SH-SY5Y (cell line): ENCODE measurements at regions not wholly inside any gene's neighbourhood (a gene's known extent, or its start where the extent isn't known, plus 50 kb on each side); places are given as distances from the start of the nearest gene placed in this dataset.

ENCODE experiments used
- GATA2 ChIP-seq: IDR thresholded peaks from 2 replicates; pipeline ENCODE4 v1.6.1; 2011; ENCODE audit warnings: mild to moderate bottlenecking, low read depth, low read length
- GATA3 ChIP-seq: IDR thresholded peaks from 2 replicates; pipeline ENCODE4 v1.6.1; 2011; ENCODE audit warnings: low read depth, mild to moderate bottlenecking, low read length, moderate library complexity

- no peak for TF ChIP-seq GATA2
- no peak for TF ChIP-seq GATA3
Measured at GRCh38 chr5:21225223-21226064, 1237.4 kb upstream of the CDH18 start.

GRCh38 chr5:21221616-21222015, 1233.6 kb upstream of the CDH18 start:
- no peak for TF ChIP-seq GATA2
- no peak for TF ChIP-seq GATA3

GRCh38 chr5:21219966-21220365, 1232.0 kb upstream of the CDH18 start:
- TF ChIP-seq GATA2 (no peak), GATA3 (no peak)

- no peak for TF ChIP-seq GATA3
- no peak for TF ChIP-seq GATA2
Measured at GRCh38 chr5:21219251-21219650, 1231.3 kb upstream of the CDH18 start.

GRCh38 chr5:21212026-21212425, 1224.0 kb upstream of the CDH18 start:
- TF ChIP-seq GATA3 (no peak), GATA2 (no peak)

GRCh38 chr5:21209409-21209808, 1221.4 kb upstream of the CDH18 start:
- TF ChIP-seq GATA2, result no peak

- TF ChIP-seq GATA2 (no peak), GATA3 (no peak)
Measured at GRCh38 chr5:21199087-21199486, 1211.1 kb upstream of the CDH18 start.

- TF ChIP-seq GATA2 (no peak), GATA3 (no peak)
Measured at GRCh38 chr5:21195145-21195544, 1207.1 kb upstream of the CDH18 start.

GRCh38 chr5:21185536-21185935, 1197.5 kb upstream of the CDH18 start:
- no peak for TF ChIP-seq GATA3
- no peak for TF ChIP-seq GATA2

GRCh38 chr5:21184581-21184980, 1196.6 kb upstream of the CDH18 start:
- TF ChIP-seq GATA2, result no peak
- TF ChIP-seq GATA3, result no peak

GRCh38 chr5:21181609-21182125, 1193.7 kb upstream of the CDH18 start:
- TF ChIP-seq GATA3 (no peak), GATA2 (no peak)

- TF ChIP-seq GATA2 (no peak), GATA3 (no peak)
Measured at GRCh38 chr5:21173526-21173925, 1185.5 kb upstream of the CDH18 start.

GRCh38 chr5:21173036-21173435, 1185.0 kb upstream of the CDH18 start:
- TF ChIP-seq GATA2, result no peak
- no peak for TF ChIP-seq GATA3

GRCh38 chr5:21171038-21171437, 1183.0 kb upstream of the CDH18 start:
- TF ChIP-seq GATA2, result no peak
- no peak for TF ChIP-seq GATA3

GRCh38 chr5:21168557-21168956, 1180.6 kb upstream of the CDH18 start:
- no peak for TF ChIP-seq GATA3
- TF ChIP-seq GATA2, result no peak
